ENCODE measurements at regions not wholly inside any gene's neighbourhood (a gene's known extent, or its start where the extent isn't known, plus 50 kb on each side); places are given as distances from the start of the nearest gene placed in this dataset.

- no peak for DNase-seq (ENCODE audit: low read depth in 1 of 2, low spot score in 1 of 2)
- Histone ChIP-seq H3K27me3 (ENCODE audit: insufficient read depth, poor library complexity, severe bottlenecking) (no peaks in the 10 kb centered on the region), H3K4me3 (replicated peaks; ENCODE audit: insufficient read depth, low read length) (no peak overlapping the region), H3K27ac (replicated peaks) (no peak overlapping the region)
- TF ChIP-seq, protein P1, sequence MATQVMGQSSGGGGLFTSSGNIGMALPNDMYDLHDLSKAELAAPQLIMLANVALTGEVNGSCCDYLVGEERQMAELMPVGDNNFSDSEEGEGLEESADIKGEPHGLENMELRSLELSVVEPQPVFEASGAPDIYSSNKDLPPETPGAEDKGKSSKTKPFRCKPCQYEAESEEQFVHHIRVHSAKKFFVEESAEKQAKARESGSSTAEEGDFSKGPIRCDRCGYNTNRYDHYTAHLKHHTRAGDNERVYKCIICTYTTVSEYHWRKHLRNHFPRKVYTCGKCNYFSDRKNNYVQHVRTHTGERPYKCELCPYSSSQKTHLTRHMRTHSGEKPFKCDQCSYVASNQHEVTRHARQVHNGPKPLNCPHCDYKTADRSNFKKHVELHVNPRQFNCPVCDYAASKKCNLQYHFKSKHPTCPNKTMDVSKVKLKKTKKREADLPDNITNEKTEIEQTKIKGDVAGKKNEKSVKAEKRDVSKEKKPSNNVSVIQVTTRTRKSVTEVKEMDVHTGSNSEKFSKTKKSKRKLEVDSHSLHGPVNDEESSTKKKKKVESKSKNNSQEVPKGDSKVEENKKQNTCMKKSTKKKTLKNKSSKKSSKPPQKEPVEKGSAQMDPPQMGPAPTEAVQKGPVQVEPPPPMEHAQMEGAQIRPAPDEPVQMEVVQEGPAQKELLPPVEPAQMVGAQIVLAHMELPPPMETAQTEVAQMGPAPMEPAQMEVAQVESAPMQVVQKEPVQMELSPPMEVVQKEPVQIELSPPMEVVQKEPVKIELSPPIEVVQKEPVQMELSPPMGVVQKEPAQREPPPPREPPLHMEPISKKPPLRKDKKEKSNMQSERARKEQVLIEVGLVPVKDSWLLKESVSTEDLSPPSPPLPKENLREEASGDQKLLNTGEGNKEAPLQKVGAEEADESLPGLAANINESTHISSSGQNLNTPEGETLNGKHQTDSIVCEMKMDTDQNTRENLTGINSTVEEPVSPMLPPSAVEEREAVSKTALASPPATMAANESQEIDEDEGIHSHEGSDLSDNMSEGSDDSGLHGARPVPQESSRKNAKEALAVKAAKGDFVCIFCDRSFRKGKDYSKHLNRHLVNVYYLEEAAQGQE (IDR thresholded peaks at IDR 0.05; ENCODE audit: insufficient replicate concordance, low read depth) = no peak
- TF ChIP-seq SPI1 (IDR thresholded peaks at IDR 0.05; ENCODE audit: borderline replicate concordance, low read depth) = no peak
- TF ChIP-seq POLR2AphosphoS5 (IDR thresholded peaks at IDR 0.05; ENCODE audit: low read depth) = no peak
- TF ChIP-seq, protein P2, sequence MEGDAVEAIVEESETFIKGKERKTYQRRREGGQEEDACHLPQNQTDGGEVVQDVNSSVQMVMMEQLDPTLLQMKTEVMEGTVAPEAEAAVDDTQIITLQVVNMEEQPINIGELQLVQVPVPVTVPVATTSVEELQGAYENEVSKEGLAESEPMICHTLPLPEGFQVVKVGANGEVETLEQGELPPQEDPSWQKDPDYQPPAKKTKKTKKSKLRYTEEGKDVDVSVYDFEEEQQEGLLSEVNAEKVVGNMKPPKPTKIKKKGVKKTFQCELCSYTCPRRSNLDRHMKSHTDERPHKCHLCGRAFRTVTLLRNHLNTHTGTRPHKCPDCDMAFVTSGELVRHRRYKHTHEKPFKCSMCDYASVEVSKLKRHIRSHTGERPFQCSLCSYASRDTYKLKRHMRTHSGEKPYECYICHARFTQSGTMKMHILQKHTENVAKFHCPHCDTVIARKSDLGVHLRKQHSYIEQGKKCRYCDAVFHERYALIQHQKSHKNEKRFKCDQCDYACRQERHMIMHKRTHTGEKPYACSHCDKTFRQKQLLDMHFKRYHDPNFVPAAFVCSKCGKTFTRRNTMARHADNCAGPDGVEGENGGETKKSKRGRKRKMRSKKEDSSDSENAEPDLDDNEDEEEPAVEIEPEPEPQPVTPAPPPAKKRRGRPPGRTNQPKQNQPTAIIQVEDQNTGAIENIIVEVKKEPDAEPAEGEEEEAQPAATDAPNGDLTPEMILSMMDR (IDR thresholded peaks at IDR 0.05; ENCODE audit: insufficient read depth, low read length) = no peak
- TF ChIP-seq GABPA (IDR thresholded peaks at IDR 0.05; ENCODE audit: low read depth) = no peak
These were observed 548.2 kb downstream of the PDCD6IP start for GRCh38 chr3:34346656-34347055.

- TF ChIP-seq, protein P1 (IDR thresholded peaks at IDR 0.05; ENCODE audit: insufficient replicate concordance, low read depth) = no peak
- TF ChIP-seq GABPA (IDR thresholded peaks at IDR 0.05; ENCODE audit: low read depth) = no peak
- TF ChIP-seq, protein P2 (IDR thresholded peaks at IDR 0.05; ENCODE audit: insufficient read depth, low read length) = no peak
- no peak for TF ChIP-seq SPI1 (IDR thresholded peaks at IDR 0.05; ENCODE audit: borderline replicate concordance, low read depth)
- TF ChIP-seq POLR2AphosphoS5 (IDR thresholded peaks at IDR 0.05; ENCODE audit: low read depth) = no peak
- Histone ChIP-seq H3K27ac (replicated peaks) (no peak overlapping the region), H3K27me3 (ENCODE audit: insufficient read depth, poor library complexity, severe bottlenecking) (no peaks in the 10 kb centered on the region), H3K4me3 (replicated peaks; ENCODE audit: insufficient read depth, low read length) (no peak overlapping the region)
- no peak for DNase-seq (ENCODE audit: low read depth in 1 of 2, low spot score in 1 of 2)
These were observed 553.7 kb downstream of the PDCD6IP start for GRCh38 chr3:34351882-34352777.

GRCh38 chr3:34352778-34353331, 554.4 kb downstream of the PDCD6IP start:
- H3K27ac ChIP-seq (replicated peaks) = no peak overlapping the region
- no peak for DNase-seq (ENCODE audit: low read depth in 1 of 2, low spot score in 1 of 2)
- no peaks in the 10 kb centered on the region for H3K27me3 ChIP-seq (ENCODE audit: insufficient read depth, poor library complexity, severe bottlenecking)
- no peak overlapping the region for H3K4me3 ChIP-seq (replicated peaks; ENCODE audit: insufficient read depth, low read length)
- TF ChIP-seq POLR2AphosphoS5 (IDR thresholded peaks at IDR 0.05; ENCODE audit: low read depth) (no peak), GABPA (IDR thresholded peaks at IDR 0.05; ENCODE audit: low read depth) (no peak), SPI1 (IDR thresholded peaks at IDR 0.05; ENCODE audit: borderline replicate concordance, low read depth) (no peak)
- TF ChIP-seq, protein P2 (IDR thresholded peaks at IDR 0.05; ENCODE audit: insufficient read depth, low read length) = no peak
- TF ChIP-seq, protein P1 (IDR thresholded peaks at IDR 0.05; ENCODE audit: insufficient replicate concordance, low read depth) = no peak

Data from HL-60 (cell line).